Erythroblast (primary cell): ENCODE measurements at regions not wholly inside any gene's neighbourhood (a gene's known extent, or its start where the extent isn't known, plus 50 kb on each side); places are given as distances from the start of the nearest gene placed in this dataset.

Experiments used
- GATA1 ChIP-seq: IDR thresholded peaks from 2 replicates; pipeline ENCODE4 v1.6.1; 2011; ENCODE audit warnings: low read depth, mild to moderate bottlenecking, control low read depth, low read length, moderate library complexity
- POLR2A ChIP-seq: IDR thresholded peaks from 2 replicates; pipeline ENCODE4 v1.6.1; 2011; ENCODE audit warnings: mild to moderate bottlenecking, low read length

DNA sequence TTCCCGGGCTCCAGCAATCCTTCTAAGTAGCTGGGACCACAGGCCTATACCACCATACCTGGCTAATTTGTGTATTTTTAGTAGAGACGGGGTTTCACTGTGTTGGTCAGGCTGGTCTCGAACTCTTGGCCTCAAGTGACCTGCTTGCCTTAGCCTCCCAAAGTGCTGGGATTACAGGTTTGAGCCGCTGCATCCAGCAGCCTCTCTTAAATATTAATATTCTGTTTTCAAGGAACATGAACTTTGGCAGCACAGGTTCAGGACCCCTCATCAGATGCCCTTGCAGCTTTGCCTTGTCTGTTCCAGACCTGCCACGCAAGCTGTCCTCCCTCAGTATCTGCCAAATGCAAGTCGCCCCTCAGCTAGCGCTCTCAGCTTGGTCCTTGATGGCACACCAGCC, 166.8 kb downstream of the KCTD15 start:
- TF ChIP-seq POLR2A (no peak), GATA1 (no peak)
